ENCODE measurements at regions not wholly inside any gene's neighbourhood (a gene's known extent, or its start where the extent isn't known, plus 50 kb on each side); places are given as distances from the start of the nearest gene placed in this dataset.

- TF ChIP-seq ZNF592 (IDR thresholded peaks at IDR 0.05): no peak
- no peak for TF ChIP-seq TAF1 (IDR thresholded peaks at IDR 0.05; ENCODE audit: borderline replicate concordance, low read depth, low read length)
- TF ChIP-seq ZNF274 (IDR thresholded peaks at IDR 0.05; ENCODE audit: insufficient read depth, insufficient read length): no peak
- TF ChIP-seq MAX (IDR thresholded peaks at IDR 0.05; ENCODE audit: low read depth, low read length): no peak
- TF ChIP-seq BACH1 (IDR thresholded peaks at IDR 0.05; ENCODE audit: borderline replicate concordance): no peak
- no peak for TF ChIP-seq CTCF (IDR thresholded peaks at IDR 0.05 in 2 of 3, conservative IDR thresholded peaks at IDR 0.05 in 1 of 3; ENCODE audit: control insufficient read depth in 2 of 3, extremely low read depth in 1 of 3, insufficient read depth in 1 of 3, low read depth in 3 of 3, low read length in 3 of 3)
- no peak for TF ChIP-seq REST (IDR thresholded peaks at IDR 0.05; ENCODE audit: low read depth, low read length)
- no peak for TF ChIP-seq HDGF (IDR thresholded peaks at IDR 0.05)
- no peak for TF ChIP-seq EZH2 (IDR thresholded peaks at IDR 0.05; ENCODE audit: borderline replicate concordance, control insufficient read depth, low read depth, low read length)
- no peak for TF ChIP-seq POLR2A (IDR thresholded peaks at IDR 0.05; ENCODE audit: low read depth, low read length)
- TF ChIP-seq BCL3 (IDR thresholded peaks at IDR 0.05; ENCODE audit: borderline replicate concordance, insufficient read depth, low read depth, low read length, poor library complexity, severe bottlenecking): no peak
Observed at GRCh38 chr18:73748731-73749130, 398.9 kb downstream of the FBXO15 start.
